22Rv1 (cell line): ENCODE measurements at regions not wholly inside any gene's neighbourhood (a gene's known extent, or its start where the extent isn't known, plus 50 kb on each side); places are given as distances from the start of the nearest gene placed in this dataset.

Experiments
- ZFX ChIP-seq: fragments of 450-650 bp; IDR thresholded peaks from 2 replicates; pipeline ENCODE4 v1.6.1; 2017; ENCODE audit warnings: antibody characterized with exemption, borderline replicate concordance
- TF ChIP-seq, protein P1 (sequence below): fragments of 450-650 bp; IDR thresholded peaks from 2 replicates; pipeline ENCODE4 v1.5.1; 2017; ENCODE audit warnings: mild to moderate bottlenecking

GRCh38 chr12:19780460-19780859 is 341.2 kb downstream of the AEBP2 start:
- TF ChIP-seq, protein P1, sequence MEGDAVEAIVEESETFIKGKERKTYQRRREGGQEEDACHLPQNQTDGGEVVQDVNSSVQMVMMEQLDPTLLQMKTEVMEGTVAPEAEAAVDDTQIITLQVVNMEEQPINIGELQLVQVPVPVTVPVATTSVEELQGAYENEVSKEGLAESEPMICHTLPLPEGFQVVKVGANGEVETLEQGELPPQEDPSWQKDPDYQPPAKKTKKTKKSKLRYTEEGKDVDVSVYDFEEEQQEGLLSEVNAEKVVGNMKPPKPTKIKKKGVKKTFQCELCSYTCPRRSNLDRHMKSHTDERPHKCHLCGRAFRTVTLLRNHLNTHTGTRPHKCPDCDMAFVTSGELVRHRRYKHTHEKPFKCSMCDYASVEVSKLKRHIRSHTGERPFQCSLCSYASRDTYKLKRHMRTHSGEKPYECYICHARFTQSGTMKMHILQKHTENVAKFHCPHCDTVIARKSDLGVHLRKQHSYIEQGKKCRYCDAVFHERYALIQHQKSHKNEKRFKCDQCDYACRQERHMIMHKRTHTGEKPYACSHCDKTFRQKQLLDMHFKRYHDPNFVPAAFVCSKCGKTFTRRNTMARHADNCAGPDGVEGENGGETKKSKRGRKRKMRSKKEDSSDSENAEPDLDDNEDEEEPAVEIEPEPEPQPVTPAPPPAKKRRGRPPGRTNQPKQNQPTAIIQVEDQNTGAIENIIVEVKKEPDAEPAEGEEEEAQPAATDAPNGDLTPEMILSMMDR, result no peak
- TF ChIP-seq ZFX, result no peak
